ENCODE measurements at regions not wholly inside any gene's neighbourhood (a gene's known extent, or its start where the extent isn't known, plus 50 kb on each side); places are given as distances from the start of the nearest gene placed in this dataset.

DNA sequence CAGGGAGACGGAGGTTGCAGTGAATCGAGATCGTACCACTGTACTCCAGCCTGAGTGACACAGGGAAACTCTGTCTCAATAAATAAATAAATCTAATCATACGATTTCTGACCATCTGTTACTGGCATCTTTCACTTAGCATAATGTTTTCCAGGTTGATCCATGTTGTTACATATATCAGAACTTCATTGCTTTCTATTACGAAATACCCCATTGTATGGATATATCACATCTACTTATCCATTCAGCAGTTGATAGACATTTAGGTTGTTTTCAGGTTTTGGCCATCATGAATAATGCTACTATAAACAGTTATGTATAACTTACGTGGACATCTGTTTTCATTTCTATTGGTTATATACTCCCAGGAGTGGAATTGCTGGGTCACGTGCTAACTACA lies 303.9 kb downstream of the PAX3 start:
- TF ChIP-seq, protein P1, sequence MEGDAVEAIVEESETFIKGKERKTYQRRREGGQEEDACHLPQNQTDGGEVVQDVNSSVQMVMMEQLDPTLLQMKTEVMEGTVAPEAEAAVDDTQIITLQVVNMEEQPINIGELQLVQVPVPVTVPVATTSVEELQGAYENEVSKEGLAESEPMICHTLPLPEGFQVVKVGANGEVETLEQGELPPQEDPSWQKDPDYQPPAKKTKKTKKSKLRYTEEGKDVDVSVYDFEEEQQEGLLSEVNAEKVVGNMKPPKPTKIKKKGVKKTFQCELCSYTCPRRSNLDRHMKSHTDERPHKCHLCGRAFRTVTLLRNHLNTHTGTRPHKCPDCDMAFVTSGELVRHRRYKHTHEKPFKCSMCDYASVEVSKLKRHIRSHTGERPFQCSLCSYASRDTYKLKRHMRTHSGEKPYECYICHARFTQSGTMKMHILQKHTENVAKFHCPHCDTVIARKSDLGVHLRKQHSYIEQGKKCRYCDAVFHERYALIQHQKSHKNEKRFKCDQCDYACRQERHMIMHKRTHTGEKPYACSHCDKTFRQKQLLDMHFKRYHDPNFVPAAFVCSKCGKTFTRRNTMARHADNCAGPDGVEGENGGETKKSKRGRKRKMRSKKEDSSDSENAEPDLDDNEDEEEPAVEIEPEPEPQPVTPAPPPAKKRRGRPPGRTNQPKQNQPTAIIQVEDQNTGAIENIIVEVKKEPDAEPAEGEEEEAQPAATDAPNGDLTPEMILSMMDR (IDR thresholded peaks at IDR 0.05; ENCODE audit: poor library complexity) = no peak
- TF ChIP-seq EZH2phosphoT487 (IDR thresholded peaks at IDR 0.05; ENCODE audit: low read depth, severe bottlenecking, unreplicated experiment) (no peak), EZH2 (IDR thresholded peaks at IDR 0.05; ENCODE audit: borderline replicate concordance) (no peak)
